T-helper 17 cell (primary cell): ENCODE measurements at regions not wholly inside any gene's neighbourhood (a gene's known extent, or its start where the extent isn't known, plus 50 kb on each side); places are given as distances from the start of the nearest gene placed in this dataset.

Source experiments
- ATAC-seq: fragments of 150-1000 bp; cut with Tn5 transposase; 2 replicates; pipeline ENCODE4 v1.10.0; 2021; ENCODE audit warnings: mild to moderate bottlenecking, moderate library complexity
- DNase-seq, 3 donors: peaks; one replicate each; pipeline versions ENCODE4 v3.0.0 to v3.0.0-alpha.2; 2020 to 2021
- H3K9me3 ChIP-seq: one replicate; pipeline ENCODE4 v1.7.0; 2013; ENCODE audit warnings: low read length, mild to moderate bottlenecking; ENCODE audit not compliant: control insufficient read depth, poor library complexity, severe bottlenecking
- H3K27ac Mint-ChIP-seq: one replicate; pipeline ENCODE4 v1.8.0; 2022; ENCODE audit warnings: mild to moderate bottlenecking, moderate library complexity, mixed read lengths
- H3K27me3 Mint-ChIP-seq: one replicate; pipeline ENCODE4 v1.8.0; 2022; ENCODE audit warnings: mixed read lengths
- H3K36me3 Mint-ChIP-seq: one replicate; pipeline ENCODE4 v1.8.0; 2022; ENCODE audit warnings: low read depth, mixed read lengths
- H3K4me1 Mint-ChIP-seq: one replicate; pipeline ENCODE4 v1.8.0; 2022; ENCODE audit warnings: mild to moderate bottlenecking, mixed read lengths
- H3K4me3 Mint-ChIP-seq: one replicate; pipeline ENCODE4 v1.8.0; 2022; ENCODE audit warnings: mild to moderate bottlenecking, moderate library complexity, mixed read lengths

DNA sequence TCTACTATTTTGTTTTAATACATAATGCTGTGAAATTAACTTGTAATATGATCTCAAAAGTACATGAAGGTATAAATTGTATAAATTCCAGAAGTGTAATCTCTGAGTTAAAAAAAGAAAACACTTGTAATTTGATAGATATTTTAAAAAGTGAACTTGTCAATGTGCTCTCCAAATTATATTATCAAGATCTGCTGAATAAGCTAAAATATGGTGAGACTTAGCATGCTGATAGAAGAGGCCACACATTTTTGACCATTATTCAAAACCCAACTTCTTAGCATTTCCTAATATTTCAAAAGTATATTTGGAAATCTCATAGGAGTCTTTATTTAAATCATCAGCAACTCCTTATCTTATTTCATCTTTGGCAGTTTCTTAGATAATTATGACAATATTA lies 657.1 kb upstream of the BOD1L1 start:
- peaks cover 4% of the 10 kb centered on the region for H3K9me3 ChIP-seq
- no peaks in the 10 kb centered on the region for H3K27me3 Mint-ChIP-seq
- no peak overlapping the region for H3K4me3 Mint-ChIP-seq
- H3K4me1 Mint-ChIP-seq, result no peaks in the 10 kb centered on the region
- no peak overlapping the region for H3K27ac Mint-ChIP-seq
- H3K36me3 Mint-ChIP-seq, result no peaks in the 10 kb centered on the region
- ATAC-seq (no peak), DNase-seq (no peak)

DNA sequence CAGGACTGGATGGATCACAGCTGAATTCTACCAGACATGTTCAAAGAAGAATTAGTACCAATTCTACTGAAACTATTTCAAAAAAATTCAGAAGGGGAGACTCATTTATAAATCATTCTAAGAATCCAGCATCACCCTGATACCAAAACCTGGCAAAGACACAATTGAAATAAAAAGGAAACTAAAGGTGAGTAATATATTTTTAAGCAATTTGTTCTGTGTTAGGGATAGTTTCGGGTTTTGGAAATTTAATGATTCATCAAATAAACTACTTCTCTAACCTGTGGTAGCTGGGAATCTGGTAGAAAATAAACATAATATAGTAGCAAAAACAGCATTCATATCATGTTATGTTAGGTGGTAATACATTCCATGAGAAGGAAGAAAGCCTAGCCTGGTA lies 662.2 kb upstream of the BOD1L1 start:
- peaks cover 4% of the 10 kb centered on the region for H3K9me3 ChIP-seq
- Mint-ChIP-seq H3K36me3 (no peaks in the 10 kb centered on the region), H3K27me3 (no peaks in the 10 kb centered on the region), H3K27ac (no peak overlapping the region), H3K4me3 (no peak overlapping the region), H3K4me1 (no peaks in the 10 kb centered on the region)
- DNase-seq (no peak), ATAC-seq (no peak)

DNA sequence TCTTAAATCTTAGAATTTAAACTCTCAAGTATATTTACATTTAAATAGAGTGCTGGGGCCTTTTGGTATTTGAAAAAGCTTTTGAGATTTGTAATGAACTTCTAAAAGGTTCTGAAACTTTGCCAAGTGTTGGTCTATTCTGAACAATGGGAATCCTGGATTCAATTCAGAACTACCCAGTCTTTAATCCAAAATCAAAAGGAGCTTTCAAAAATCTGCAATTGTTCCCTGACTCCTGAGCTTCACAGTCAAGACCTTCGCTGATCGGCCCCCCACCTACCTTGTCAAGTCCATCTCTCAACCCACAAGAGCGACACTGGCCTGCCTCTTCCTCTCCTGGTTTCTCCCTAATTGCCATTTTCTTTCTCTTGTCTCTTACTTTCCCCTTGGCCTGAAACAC lies 666.1 kb upstream of the BOD1L1 start:
- no peaks in the 10 kb centered on the region for H3K9me3 ChIP-seq
- Mint-ChIP-seq H3K27me3 (no peaks in the 10 kb centered on the region), H3K4me1 (no peaks in the 10 kb centered on the region), H3K36me3 (no peaks in the 10 kb centered on the region), H3K4me3 (no peak overlapping the region), H3K27ac (no peak overlapping the region)
- DNase-seq, result no peak
- no peak for ATAC-seq

DNA sequence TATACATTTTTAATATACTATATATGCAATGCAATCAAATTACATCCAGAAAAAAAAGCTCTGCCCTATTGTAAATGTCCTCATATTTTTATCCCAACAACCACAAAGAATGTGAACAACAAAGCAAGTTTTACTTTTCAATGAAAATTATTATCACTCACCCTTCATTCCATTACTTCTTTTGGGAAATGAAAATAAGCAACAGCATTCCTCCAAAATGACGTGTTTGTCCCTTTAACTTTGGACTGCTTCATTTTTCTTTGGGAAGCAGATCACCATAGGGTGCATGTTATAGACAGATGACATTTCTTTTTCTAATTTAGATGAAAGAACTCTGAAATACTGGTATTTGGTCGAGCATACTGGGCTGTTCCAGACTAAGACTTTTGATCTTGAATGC lies 667.1 kb upstream of the BOD1L1 start:
- DNase-seq (no peak), ATAC-seq (no peak)
- Mint-ChIP-seq H3K36me3 (no peaks in the 10 kb centered on the region), H3K4me3 (no peak overlapping the region), H3K27me3 (no peaks in the 10 kb centered on the region), H3K27ac (no peak overlapping the region), H3K4me1 (no peaks in the 10 kb centered on the region)
- H3K9me3 ChIP-seq, result no peaks in the 10 kb centered on the region

DNA sequence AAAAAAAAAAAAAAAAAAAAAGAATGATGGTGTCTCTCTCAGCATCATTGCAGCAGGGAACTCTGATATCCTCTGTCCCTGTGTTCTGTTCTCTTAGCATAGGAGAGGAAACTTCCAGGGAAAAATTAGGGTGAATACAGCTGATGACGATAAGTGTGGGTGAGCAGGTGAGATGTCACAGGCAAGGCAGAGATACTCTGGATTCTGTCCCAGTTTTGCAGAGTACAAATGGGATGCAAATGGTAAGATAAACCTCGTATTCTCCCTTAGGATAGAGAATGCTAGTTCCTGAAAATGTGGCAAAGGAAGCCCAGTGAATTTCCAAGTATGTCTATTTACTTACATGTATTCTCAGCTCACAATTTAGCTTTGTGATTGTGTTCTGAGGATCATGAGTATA lies 671.6 kb upstream of the BOD1L1 start:
- Mint-ChIP-seq H3K36me3 (no peaks in the 10 kb centered on the region), H3K4me3 (no peak overlapping the region), H3K4me1 (no peaks in the 10 kb centered on the region), H3K27me3 (no peaks in the 10 kb centered on the region), H3K27ac (no peak overlapping the region)
- H3K9me3 ChIP-seq, result no peaks in the 10 kb centered on the region
- DNase-seq (no peak), ATAC-seq (no peak)

DNA sequence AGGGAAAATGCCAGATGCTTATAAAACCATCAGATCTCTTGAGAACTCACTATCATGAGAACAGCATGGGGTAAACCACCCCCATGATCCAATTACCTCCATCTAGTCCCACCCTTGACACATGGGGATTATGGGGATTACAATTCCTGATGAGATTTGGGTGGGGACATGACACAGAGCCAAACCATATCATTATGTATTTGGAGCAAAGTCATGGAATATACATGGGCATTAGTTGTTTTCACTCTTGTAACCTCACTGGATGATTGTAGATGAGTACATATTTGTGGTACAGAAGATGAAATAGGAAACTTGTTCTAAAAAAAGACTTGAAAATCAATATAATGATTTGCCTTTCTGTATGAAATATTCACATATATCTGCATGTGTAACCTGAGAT lies 674.5 kb upstream of the BOD1L1 start:
- H3K9me3 ChIP-seq, result no peaks in the 10 kb centered on the region
- H3K36me3 Mint-ChIP-seq, result no peaks in the 10 kb centered on the region
- H3K4me1 Mint-ChIP-seq, result no peaks in the 10 kb centered on the region
- no peak for DNase-seq
- H3K27ac Mint-ChIP-seq, result no peak overlapping the region
- H3K27me3 Mint-ChIP-seq, result no peaks in the 10 kb centered on the region
- no peak overlapping the region for H3K4me3 Mint-ChIP-seq
- ATAC-seq, result no peak

DNA sequence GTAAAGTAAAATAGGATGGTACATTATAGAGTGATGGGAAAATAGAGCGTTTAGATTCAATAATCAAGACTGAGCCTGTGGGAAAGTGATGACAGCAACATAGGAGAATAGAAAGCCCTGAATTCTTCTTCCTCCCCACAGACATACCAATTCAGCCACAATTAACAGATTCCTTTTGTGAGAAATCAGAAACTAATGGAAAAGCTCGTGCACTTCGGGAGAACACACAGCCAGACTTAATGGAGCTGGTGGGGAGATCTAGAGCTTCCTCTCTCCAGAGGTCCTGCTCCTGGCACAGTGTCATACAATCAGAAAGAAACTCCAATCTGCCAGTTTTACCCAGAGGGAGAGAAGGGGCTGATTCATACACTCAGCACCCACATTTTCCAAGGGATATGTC lies 676.3 kb upstream of the BOD1L1 start:
- ATAC-seq, result no peak
- Mint-ChIP-seq H3K27ac (no peak overlapping the region), H3K4me3 (no peak overlapping the region), H3K4me1 (no peaks in the 10 kb centered on the region), H3K27me3 (no peaks in the 10 kb centered on the region), H3K36me3 (no peaks in the 10 kb centered on the region)
- DNase-seq, result no peak
- H3K9me3 ChIP-seq, result no peaks in the 10 kb centered on the region

DNA sequence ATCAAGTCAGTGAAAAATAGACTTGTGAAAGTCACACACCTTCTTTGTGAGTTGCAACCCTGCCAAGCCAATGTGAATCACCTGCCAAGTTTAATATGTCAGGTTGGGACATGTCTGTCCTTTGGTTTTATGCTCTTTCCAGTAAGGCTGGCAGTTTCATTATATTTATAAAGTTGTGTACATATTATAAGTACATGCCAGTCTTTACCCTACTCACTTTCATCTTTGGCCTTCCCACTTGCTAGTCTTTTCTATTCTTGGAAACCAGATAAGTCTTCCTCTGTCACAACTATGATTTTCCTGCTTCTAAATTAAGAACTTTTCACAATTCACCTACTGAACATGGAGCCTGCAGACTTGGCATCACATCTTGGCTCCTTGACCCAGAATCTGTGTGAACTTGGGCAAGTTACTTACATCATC lies 680.7 kb upstream of the BOD1L1 start:
- no peaks in the 10 kb centered on the region for H3K36me3 Mint-ChIP-seq
- H3K4me1 Mint-ChIP-seq, result no peaks in the 10 kb centered on the region
- DNase-seq (no peak), ATAC-seq (no peak)
- no peaks in the 10 kb centered on the region for H3K9me3 ChIP-seq
- no peak overlapping the region for H3K4me3 Mint-ChIP-seq
- no peak overlapping the region for H3K27ac Mint-ChIP-seq
- H3K27me3 Mint-ChIP-seq, result no peaks in the 10 kb centered on the region

DNA sequence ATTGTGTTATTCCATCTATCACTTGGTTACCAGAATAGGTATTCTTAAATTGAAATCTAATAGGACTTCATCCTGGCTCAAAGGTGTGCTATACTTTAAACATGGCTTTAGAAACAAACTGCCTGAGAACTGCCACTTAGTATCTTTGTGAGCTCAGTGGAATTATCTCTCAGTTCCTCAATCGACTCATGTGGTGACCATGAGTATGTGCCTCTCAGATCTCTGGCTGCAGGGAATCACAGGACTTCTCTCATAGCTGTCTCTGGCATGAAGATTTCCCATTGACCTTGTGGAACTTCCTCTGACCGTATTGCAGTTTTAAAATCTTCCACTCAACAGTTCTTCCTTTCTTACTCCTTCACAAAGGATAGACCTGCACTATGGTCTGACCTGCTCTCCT lies 681.9 kb upstream of the BOD1L1 start:
- no peaks in the 10 kb centered on the region for H3K9me3 ChIP-seq

DNA sequence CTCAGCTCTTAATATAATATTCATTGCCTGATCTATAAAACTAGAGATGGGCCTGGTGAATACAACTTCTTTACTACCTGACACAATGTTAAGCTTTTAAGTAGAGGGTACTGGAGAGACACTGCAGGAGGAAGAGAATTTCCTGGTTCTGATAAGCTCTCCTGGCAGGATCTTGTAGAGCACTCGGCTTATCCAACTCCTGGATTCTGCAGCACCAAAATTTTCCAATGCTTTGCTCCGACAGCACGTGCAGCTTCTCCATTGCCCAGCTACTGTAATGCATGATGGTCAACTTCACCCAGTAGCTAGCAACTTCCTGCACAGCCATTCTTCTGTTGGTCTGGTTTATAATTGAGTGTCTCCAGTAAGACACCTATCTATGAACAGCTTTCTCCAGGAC lies 686.2 kb upstream of the BOD1L1 start:
- Mint-ChIP-seq H3K4me1 (no peaks in the 10 kb centered on the region), H3K4me3 (no peak overlapping the region), H3K27ac (no peak overlapping the region), H3K27me3 (no peaks in the 10 kb centered on the region), H3K36me3 (no peaks in the 10 kb centered on the region)
- no peak for DNase-seq
- ATAC-seq, result no peak
- no peaks in the 10 kb centered on the region for H3K9me3 ChIP-seq

More for the DNA sequence above, 681.9 kb upstream of the BOD1L1 start:
- H3K4me1 Mint-ChIP-seq, result no peaks in the 10 kb centered on the region
- ATAC-seq (no peak), DNase-seq (no peak)
- H3K36me3 Mint-ChIP-seq, result no peaks in the 10 kb centered on the region
- H3K27ac Mint-ChIP-seq, result no peak overlapping the region
- no peaks in the 10 kb centered on the region for H3K27me3 Mint-ChIP-seq
- no peak overlapping the region for H3K4me3 Mint-ChIP-seq

DNA sequence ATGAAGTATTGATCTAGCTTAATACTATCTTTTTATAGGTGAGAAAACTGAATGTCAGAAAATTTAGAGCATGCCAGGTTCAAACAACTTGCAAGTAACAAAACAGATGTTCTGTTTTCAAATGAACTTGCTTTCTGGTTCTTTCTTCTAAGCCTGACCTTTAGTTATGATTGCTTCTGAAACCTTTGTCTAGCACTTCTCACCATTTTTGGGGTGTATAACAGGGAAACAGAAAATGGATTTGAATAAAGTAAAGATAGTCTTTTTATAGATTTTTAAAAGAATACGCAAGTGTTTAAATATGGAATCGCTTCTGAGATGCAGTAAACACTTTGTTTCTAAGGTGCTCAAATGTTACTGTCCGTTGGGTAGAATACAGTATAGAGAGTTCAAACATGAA lies 687.2 kb upstream of the CPEB2 start:
- Mint-ChIP-seq H3K4me1 (no peaks in the 10 kb centered on the region), H3K27ac (no peak overlapping the region), H3K27me3 (no peaks in the 10 kb centered on the region), H3K4me3 (no peak overlapping the region), H3K36me3 (no peaks in the 10 kb centered on the region)
- no peak for ATAC-seq
- DNase-seq, result no peak
- H3K9me3 ChIP-seq, result no peaks in the 10 kb centered on the region

DNA sequence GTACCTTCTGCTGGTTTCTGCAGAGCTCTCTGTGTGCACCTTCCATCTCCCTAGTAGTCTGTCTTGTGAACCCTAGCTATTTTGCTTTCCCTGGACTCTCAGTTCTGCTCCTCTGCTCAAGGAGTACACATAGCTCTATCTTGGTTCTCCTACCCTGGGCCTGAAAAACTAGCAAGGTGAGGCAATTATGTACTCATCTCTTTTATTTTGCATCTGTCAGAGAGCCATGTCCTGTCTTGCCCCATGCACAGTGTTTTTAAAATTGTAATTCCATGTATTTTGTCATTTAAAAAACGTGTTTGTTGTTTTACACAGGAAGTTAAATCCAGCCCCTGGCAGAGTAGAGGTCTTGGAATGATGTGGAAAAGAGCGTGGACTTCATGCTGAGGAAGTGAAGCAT lies 684.9 kb upstream of the CPEB2 start:
- no peak overlapping the region for H3K4me3 Mint-ChIP-seq
- no peaks in the 10 kb centered on the region for H3K4me1 Mint-ChIP-seq
- no peaks in the 10 kb centered on the region for H3K9me3 ChIP-seq
- DNase-seq, result no peak
- no peak overlapping the region for H3K27ac Mint-ChIP-seq
- ATAC-seq, result no peak
- H3K27me3 Mint-ChIP-seq, result no peaks in the 10 kb centered on the region
- no peaks in the 10 kb centered on the region for H3K36me3 Mint-ChIP-seq

DNA sequence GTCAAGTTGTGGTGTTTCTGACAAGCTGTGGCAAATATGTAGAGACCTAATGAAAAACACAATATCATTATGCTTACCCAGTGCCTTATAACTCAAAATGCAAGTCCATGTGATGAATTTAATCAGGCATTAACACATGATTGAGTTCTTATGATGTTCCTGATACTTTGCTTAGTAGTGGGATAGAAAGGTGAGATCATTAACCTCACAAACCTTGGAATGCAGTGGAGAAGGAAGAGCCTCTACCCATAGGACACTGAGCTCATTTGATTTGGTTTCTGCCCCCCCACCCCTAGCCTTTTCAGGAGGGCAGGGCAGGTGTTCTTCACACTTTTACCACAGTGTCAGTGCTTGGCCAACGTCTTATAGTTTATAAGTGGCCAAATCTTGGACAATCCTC lies 683.6 kb upstream of the CPEB2 start:
- Mint-ChIP-seq H3K36me3 (no peaks in the 10 kb centered on the region), H3K27ac (no peak overlapping the region), H3K4me3 (no peak overlapping the region), H3K4me1 (no peaks in the 10 kb centered on the region), H3K27me3 (no peaks in the 10 kb centered on the region)
- ATAC-seq (no peak), DNase-seq (no peak)
- H3K9me3 ChIP-seq, result no peaks in the 10 kb centered on the region

DNA sequence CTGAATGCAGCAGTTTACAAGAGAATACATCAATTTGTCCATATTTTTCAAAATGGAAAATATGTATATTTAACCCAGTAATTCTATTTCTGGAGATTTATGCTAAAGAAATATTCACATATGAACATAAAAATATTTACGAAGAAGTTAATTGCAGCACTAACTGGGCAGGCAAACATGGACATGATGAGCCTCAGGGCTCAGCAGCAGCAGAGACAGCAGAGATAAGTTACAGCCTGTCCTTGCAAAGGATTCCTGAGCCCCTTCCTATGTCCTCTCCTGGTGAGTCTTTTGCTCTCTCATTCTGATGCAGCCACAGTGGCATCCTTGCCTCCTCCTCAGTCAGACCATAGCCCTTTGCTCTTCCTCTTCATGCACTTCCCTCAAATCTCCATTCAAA lies 680.6 kb upstream of the CPEB2 start:
- no peaks in the 10 kb centered on the region for H3K4me1 Mint-ChIP-seq
- no peaks in the 10 kb centered on the region for H3K9me3 ChIP-seq
- H3K36me3 Mint-ChIP-seq, result no peaks in the 10 kb centered on the region
- no peak overlapping the region for H3K27ac Mint-ChIP-seq
- ATAC-seq (no peak), DNase-seq (no peak)
- no peaks in the 10 kb centered on the region for H3K27me3 Mint-ChIP-seq
- H3K4me3 Mint-ChIP-seq, result no peak overlapping the region

DNA sequence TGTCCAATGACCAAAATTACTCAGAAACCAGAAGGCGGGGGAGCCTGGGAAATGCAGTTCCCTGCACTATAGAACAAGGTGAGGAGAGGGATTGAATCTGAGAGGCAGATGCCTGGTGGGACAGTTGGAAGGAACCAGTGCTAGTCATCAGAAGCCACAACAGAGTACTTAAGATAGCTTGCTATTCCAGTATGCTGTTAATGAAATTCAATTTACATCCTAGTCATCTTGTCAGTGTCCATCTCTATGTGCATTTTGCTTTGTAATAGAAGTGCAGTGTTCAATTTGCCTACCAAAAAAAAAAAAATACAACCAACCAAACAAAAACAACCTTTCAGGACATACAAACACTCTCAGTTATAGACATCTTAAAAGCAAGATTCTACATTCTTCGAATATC lies 679.1 kb upstream of the CPEB2 start:
- no peaks in the 10 kb centered on the region for H3K36me3 Mint-ChIP-seq
- no peaks in the 10 kb centered on the region for H3K4me1 Mint-ChIP-seq

More for the DNA sequence above, 679.1 kb upstream of the CPEB2 start:
- H3K27me3 Mint-ChIP-seq, result no peaks in the 10 kb centered on the region
- ATAC-seq (no peak), DNase-seq (no peak)
- no peaks in the 10 kb centered on the region for H3K9me3 ChIP-seq
- no peak overlapping the region for H3K4me3 Mint-ChIP-seq
- H3K27ac Mint-ChIP-seq, result no peak overlapping the region
